Glutamatergic neuron (in vitro differentiated cells): ENCODE measurements at regions not wholly inside any gene's neighbourhood (a gene's known extent, or its start where the extent isn't known, plus 50 kb on each side); places are given as distances from the start of the nearest gene placed in this dataset.

Experiments used
- DNase-seq: peaks from one replicate; pipeline ENCODE4 v3.0.0; 2022
- H3K27ac Mint-ChIP-seq: one replicate; pipeline ENCODE4 v1.8.0; 2020; ENCODE audit warnings: mild to moderate bottlenecking, mixed read lengths, inconsistent platforms; ENCODE audit not compliant: unreplicated experiment
- H3K27me3 Mint-ChIP-seq: one replicate; pipeline ENCODE4 v1.8.0; 2020; ENCODE audit warnings: mild to moderate bottlenecking, moderate library complexity, mixed read lengths, inconsistent platforms; ENCODE audit not compliant: unreplicated experiment
- H3K36me3 Mint-ChIP-seq: one replicate; pipeline ENCODE4 v1.8.0; 2020; ENCODE audit warnings: mild to moderate bottlenecking, mixed read lengths, inconsistent platforms; ENCODE audit not compliant: unreplicated experiment
- H3K4me1 Mint-ChIP-seq: one replicate; pipeline ENCODE4 v1.8.0; 2020; ENCODE audit warnings: mild to moderate bottlenecking, low read depth, mixed read lengths, inconsistent platforms; ENCODE audit not compliant: unreplicated experiment
- H3K4me3 Mint-ChIP-seq: one replicate; pipeline ENCODE4 v1.8.0; 2020; ENCODE audit warnings: mild to moderate bottlenecking, mixed read lengths, inconsistent platforms; ENCODE audit not compliant: unreplicated experiment
- H3K9me3 Mint-ChIP-seq: one replicate; pipeline ENCODE4 v1.8.0; 2020; ENCODE audit warnings: mild to moderate bottlenecking, moderate library complexity, mixed read lengths, inconsistent platforms; ENCODE audit not compliant: unreplicated experiment
- CTCF ChIP-seq: fragments of 200-600 bp; sonication (generic); IDR thresholded peaks from one replicate; pipeline ENCODE4 v1.5.0; 2021; ENCODE audit not compliant: partially characterized antibody, unreplicated experiment

GRCh38 chr1:199746666-199747384, 280.7 kb upstream of the NR5A2 start:
- Mint-ChIP-seq H3K27me3 (no peaks in the 10 kb centered on the region), H3K36me3 (no peaks in the 10 kb centered on the region), H3K9me3 (no peaks in the 10 kb centered on the region), H3K27ac (no peak overlapping the region), H3K4me1 (no peaks in the 10 kb centered on the region), H3K4me3 (no peak overlapping the region)
- no peak for DNase-seq
- TF ChIP-seq CTCF, result no peak

GRCh38 chr1:199747984-199748383, 279.5 kb upstream of the NR5A2 start:
- H3K27ac Mint-ChIP-seq, result no peak overlapping the region
- no peak overlapping the region for H3K4me3 Mint-ChIP-seq
- no peaks in the 10 kb centered on the region for H3K36me3 Mint-ChIP-seq
- no peaks in the 10 kb centered on the region for H3K4me1 Mint-ChIP-seq
- H3K27me3 Mint-ChIP-seq, result no peaks in the 10 kb centered on the region
- peak; percentile 30 for DNase-seq
- TF ChIP-seq CTCF, result no peak
- no peaks in the 10 kb centered on the region for H3K9me3 Mint-ChIP-seq

- no peak for DNase-seq
- Mint-ChIP-seq H3K4me3 (no peak overlapping the region), H3K9me3 (no peaks in the 10 kb centered on the region), H3K27me3 (peaks cover 2% of the 10 kb centered on the region), H3K36me3 (no peaks in the 10 kb centered on the region), H3K27ac (no peak overlapping the region), H3K4me1 (no peaks in the 10 kb centered on the region)
- no peak for TF ChIP-seq CTCF
These were observed 276.0 kb upstream of the NR5A2 start for GRCh38 chr1:199751506-199751905.

- no peak overlapping the region for H3K4me3 Mint-ChIP-seq
- H3K27me3 Mint-ChIP-seq, result peaks cover 2% of the 10 kb centered on the region
- H3K9me3 Mint-ChIP-seq, result no peaks in the 10 kb centered on the region
- H3K36me3 Mint-ChIP-seq, result no peaks in the 10 kb centered on the region
- no peak for DNase-seq
- H3K27ac Mint-ChIP-seq, result no peak overlapping the region
- H3K4me1 Mint-ChIP-seq, result no peaks in the 10 kb centered on the region
- TF ChIP-seq CTCF, result no peak
These were observed 275.4 kb upstream of the NR5A2 start for GRCh38 chr1:199751962-199752687.

GRCh38 chr1:199752688-199753027, 274.9 kb upstream of the NR5A2 start:
- no peak for TF ChIP-seq CTCF
- H3K36me3 Mint-ChIP-seq, result no peaks in the 10 kb centered on the region
- no peak overlapping the region for H3K4me3 Mint-ChIP-seq
- peaks cover 2% of the 10 kb centered on the region for H3K27me3 Mint-ChIP-seq
- H3K9me3 Mint-ChIP-seq, result no peaks in the 10 kb centered on the region
- H3K4me1 Mint-ChIP-seq, result no peaks in the 10 kb centered on the region
- no peak overlapping the region for H3K27ac Mint-ChIP-seq
- DNase-seq, result no peak
